ENCODE measurements at regions not wholly inside any gene's neighbourhood (a gene's known extent, or its start where the extent isn't known, plus 50 kb on each side); places are given as distances from the start of the nearest gene placed in this dataset.

GRCh38 chr4:33737726-33738125 is 2506.6 kb downstream of the ARAP2 start:
- TF ChIP-seq POLR2A (IDR thresholded peaks at IDR 0.05; ENCODE audit: low read length) (no peak), GATA1 (IDR thresholded peaks at IDR 0.05; ENCODE audit: low read depth, low read length) (no peak)
